Activated CD4-positive, alpha-beta T cell treated with anti-CD3 and anti-CD28 coated beads, Interleukin-2, Interleukin-4, amounts not matched to agents 100 ng/mL and 50 ng/mL, durations not matched to agents 16 hours and 8 hours (primary cell): ENCODE measurements at regions not wholly inside any gene's neighbourhood (a gene's known extent, or its start where the extent isn't known, plus 50 kb on each side); places are given as distances from the start of the nearest gene placed in this dataset.

Source experiments
- DNase-seq: peaks from one replicate; pipeline ENCODE4 v3.0.0-alpha.2; 2020; ENCODE audit warnings: low spot score

GRCh38 chr18:45379903-45380302 is 235.4 kb upstream of the SLC14A2 start:
- peak; percentile 22 for DNase-seq

GRCh38 chr18:45381282-45381681 is 234.0 kb upstream of the SLC14A2 start:
- DNase-seq: no peak

DNA sequence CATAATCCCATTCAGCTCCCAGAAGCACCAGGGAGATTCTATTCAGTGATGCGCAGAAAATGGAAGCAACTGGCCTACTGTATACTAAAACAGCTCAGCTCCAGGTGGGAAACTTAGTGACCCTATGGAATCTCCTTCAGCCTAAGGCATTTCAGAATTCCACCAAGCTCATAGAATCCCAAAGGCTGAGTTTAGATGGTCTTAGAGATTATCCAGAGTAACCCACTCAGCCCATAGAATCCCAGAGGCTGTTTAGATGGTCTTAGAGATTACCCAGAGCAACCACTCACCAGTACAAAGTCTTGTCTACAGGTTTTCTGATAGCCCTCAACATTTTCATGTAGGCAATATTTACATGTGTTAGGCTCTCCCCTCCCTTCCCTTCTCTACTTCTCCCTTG is 232.0 kb upstream of the SLC14A2 start:
- DNase-seq: no peak

GRCh38 chr18:45384137-45384961 is 230.9 kb upstream of the SLC14A2 start:
- DNase-seq: peak; percentile 54

- no peak for DNase-seq
Measured at GRCh38 chr18:45384962-45385315, 230.3 kb upstream of the SLC14A2 start.

DNA sequence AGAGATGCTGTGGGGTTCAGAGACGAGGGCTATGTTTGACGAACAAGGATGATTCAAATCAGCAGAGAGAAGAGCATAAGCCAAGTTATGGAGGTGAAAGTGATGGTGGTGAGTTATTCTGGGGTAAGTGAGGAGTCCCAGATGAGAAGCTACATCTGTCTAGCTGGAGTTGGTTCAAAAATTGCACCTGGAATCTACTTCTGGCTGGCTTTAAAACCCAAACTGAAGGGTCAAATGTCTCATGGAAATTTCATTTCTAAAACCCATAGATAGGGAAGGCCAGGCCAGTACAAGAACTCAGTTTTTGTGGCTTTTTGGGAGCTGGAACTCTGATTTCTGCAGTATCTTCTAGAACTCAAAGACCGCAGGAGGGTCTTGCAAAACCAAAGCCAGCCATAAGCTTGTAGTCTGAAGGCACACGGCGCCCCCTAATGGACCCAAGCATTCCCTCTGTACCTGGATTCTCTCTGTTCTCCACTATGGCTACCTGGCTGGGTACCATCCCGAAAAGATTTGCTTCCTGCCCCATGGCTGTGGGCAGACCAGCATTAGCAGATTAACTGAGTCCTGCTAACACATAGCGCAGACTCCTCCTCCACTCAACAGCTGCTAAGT is 229.1 kb upstream of the SLC14A2 start:
- DNase-seq: no peak

GRCh38 chr18:45387229-45387628 is 228.0 kb upstream of the SLC14A2 start:
- DNase-seq: no peak

DNA sequence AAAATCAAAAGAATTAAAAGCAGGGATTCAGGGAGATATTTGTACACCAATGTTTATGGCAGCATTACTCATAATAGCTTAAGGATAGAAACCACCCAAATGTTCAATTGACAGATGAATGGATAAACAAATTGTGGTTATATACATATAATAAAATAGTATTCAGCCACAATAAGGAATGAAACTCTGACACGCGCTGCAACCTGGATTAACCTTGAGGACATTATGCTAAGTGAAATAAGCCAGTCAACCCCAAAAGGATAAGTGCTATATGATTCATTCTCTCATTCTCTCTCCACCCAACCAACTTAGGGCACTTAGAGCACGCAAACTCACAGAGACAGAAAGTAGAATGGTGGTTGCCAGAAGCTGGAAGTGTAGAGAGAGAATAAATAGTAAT is 216.8 kb upstream of the SLC14A2 start:
- DNase-seq: no peak

GRCh38 chr18:45399146-45399545 is 216.1 kb upstream of the SLC14A2 start:
- DNase-seq: no peak

DNA sequence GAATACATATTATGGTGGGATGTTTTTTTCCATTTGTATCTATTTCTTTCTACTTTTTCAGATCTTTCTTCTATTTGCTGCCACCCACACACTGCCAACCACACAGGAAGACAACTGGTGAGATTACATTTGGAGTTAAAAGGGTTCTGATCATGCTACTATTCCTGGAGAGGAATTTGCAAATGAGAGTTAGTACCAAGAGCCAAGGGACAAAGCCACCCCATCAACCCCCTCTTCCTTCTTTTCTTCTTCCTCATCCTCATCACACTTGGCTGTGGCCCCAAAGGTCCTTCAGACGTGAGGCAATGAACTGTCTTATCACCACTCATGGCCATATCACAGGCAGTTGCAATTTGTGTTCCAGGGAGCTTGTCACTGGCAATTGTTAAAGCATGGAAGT is 215.6 kb upstream of the SLC14A2 start:
- no peak for DNase-seq

DNA sequence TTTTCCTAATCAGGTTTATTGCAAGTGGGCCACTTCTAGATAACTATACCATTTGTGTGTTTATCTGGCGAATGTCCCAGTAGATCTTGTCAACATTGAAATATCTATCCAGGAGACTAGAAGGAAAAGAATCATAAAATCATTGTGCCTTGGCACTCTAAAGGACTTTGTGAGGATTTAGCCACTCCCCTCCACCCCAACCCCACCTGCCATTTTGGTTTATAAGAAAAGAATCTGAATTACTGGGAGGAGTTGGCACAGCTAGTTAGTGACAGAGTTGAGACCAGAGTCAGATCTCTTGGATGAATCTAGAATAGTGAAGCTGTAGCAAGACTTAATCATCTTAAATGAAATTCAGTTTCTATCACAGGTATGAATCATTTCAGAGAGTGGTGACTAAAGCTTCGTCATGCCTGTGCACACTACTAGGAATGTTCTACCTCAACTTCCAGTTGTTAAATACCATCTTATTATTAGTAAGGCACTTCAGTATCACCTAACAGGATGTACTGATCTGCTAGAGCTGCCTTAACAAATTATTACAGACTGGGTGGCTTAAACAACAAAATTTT is 212.7 kb upstream of the SLC14A2 start:
- peak; percentile 8 for DNase-seq

DNA sequence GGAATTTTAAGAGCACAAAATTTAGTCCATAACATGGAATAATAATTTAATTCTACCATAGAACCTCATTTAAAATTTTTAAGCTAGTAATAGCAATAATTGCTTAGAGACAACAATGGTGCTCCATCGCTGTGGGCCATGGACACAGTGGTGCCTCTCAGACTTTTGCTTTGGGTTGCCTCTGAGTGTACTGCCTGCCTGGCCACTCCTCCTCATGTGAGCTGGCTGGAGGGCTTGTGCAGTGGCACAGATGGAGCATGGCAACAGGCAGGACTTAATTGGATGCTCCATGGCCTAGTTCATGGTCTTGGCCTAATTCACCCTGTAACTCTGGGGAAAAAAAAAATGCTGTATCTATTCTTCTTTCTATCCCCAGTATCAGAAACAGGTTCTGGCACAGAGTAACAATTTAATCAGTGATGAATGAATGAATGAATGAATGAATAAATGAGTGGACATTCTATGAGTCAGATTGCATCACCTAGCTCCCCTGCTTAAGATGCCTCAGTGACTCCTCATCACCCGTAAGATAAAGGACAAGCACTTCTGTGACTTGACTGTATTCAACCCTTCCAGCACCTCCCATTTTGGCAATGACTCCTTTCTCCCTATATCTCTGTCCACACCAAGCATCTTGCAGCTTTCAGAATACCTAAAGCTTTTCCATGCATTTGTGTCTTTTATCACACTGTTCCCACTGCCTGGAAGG is 211.8 kb upstream of the SLC14A2 start:
- no peak for DNase-seq

DNA sequence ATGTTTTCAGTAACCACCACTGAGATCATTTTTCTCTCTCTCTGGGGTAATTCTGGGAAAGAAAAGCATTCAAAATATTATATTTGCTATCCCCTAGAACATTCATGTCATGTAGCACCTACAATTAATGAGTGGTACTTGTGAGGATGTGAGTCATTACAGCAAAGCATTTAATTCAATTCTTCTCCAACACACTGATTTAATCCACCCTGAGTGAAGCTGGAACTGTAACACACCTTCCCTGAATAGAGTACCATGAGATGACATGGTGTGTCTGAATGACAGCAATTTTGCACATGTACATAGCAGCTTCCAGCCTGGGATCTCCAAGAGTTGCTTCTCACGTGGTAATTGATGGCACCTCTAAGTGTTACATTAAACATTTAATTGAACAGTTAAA is 207.1 kb upstream of the SLC14A2 start:
- DNase-seq: no peak

GRCh38 chr18:45409971-45410370 is 205.3 kb upstream of the SLC14A2 start:
- DNase-seq: no peak

GRCh38 chr18:45412577-45412976 is 202.7 kb upstream of the SLC14A2 start:
- no peak for DNase-seq

DNA sequence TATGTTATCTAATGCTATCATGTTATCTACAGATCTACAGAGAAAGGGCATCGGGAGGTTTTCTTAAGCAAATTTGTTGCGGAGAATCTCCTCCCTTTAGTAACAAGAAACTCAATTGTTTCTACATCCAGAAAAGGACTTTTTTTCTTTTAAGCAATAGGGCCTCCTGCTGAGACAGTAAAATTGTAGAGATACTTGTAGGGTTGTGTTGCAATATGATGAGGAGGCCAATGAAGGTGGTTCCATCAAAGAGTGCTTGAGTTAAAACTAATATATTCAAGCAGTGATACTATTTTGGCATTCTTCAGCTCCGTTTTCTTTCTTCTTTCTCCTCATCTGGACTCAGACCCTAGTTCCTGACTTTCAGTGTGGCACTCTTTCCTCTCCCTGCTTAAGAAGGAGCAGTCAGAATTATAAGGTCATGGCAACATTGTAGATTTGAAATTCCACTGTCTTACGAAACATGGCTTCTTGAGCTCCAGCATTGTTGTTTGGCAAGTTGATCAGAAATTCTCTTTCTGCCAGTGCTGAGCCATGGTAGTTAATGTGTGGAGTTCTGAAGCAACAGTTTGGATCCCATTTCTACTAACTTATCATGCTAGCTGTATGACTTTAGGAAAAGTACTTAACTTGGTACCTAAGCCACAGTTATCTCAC is 202.0 kb upstream of the SLC14A2 start:
- no peak for DNase-seq

- DNase-seq: no peak
Measured at GRCh38 chr18:45415614-45416013, 199.7 kb upstream of the SLC14A2 start.

DNA sequence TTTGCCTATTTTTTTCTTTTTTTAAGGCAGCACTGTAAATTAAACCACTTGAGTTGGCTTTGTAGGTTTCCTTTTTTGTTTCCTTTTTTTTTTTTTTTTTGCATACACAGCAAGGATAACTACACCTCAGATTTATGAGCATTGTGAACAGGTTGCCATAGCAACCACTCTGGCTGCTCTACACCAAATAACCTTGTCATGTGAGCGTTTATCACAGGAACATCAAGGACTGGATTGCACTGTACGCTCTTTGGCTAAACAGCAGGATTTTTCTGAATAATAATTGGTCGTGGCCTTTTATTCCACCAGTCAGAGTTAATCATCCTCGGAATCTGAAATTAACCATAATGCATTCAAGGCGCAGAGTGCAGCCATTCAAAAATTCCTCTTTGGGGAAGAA is 199.1 kb upstream of the SLC14A2 start:
- no peak for DNase-seq

DNA sequence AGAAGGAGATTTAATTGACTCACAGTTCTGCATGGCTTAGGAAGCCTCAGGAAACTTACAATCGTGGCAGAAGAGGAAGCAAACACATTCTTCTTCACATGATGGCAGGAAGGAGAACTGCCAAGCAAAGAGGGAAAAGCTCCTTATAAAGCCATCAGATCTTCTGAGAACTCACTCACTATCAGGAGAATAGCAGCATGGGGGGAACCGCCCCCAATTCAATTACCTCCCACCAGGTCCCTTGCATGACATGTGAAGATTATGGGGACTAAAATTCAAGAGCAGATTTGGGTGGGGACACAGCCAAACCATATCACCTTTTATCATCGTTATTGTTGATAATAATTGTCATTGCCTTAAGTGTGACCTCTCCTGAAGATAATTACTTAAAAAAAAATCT is 197.9 kb upstream of the SLC14A2 start:
- no peak for DNase-seq

DNA sequence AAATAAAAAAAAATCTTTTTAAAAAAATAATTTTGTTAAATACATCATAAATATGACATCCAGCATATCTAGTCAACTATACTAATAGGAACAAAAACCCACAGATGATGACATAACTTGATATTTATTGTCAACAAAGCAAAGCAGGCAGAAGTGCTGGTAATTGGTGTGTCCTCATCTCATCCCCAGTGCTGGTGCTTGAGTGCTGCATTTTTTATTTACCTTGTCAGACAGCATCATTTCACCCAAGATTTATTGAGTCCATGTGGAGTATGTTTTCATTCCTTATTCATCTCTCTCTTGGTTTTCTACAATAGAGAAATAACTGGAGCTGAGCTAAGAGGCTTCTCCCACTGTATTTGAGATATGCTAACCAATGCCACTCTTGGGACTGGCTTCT is 191.6 kb upstream of the SLC14A2 start:
- DNase-seq: no peak

DNA sequence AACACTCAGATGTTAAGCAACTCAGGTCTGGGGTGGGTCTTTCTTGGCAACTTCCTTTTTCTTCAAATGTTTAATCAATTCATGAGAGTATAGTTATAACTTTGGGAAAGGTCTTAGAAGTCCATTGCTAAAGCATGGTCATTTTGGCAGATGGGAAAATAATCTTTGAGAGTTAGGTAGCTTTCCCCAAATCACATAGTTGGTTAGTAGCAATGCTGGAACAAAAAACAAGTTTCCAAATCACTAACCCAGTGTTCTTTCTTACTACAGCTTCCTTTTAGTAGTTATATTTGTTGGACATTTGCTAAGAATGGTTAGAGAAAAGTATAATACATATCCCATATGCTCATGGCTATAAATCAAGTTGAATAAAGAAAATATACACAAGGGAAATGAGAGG is 185.2 kb upstream of the SLC14A2 start:
- DNase-seq: no peak

GRCh38 chr18:45435810-45436209 is 179.5 kb upstream of the SLC14A2 start:
- DNase-seq: no peak
